Neuronal stem cell (in vitro differentiated cells): ENCODE measurements at regions not wholly inside any gene's neighbourhood (a gene's known extent, or its start where the extent isn't known, plus 50 kb on each side); places are given as distances from the start of the nearest gene placed in this dataset.

Experiments
- DNase-seq: peaks from one replicate; pipeline ENCODE4 v3.0.0-alpha.2; 2013; ENCODE audit warnings: low spot score
- H2AFZ ChIP-seq: one replicate; pipeline ENCODE4 v1.6.1; 2013; ENCODE audit warnings: mild to moderate bottlenecking, low read length, inconsistent platforms
- H2AK5ac ChIP-seq: 2 replicates; pipeline ENCODE4 v1.6.1; 2013; ENCODE audit warnings: low read depth, mild to moderate bottlenecking, inconsistent platforms, low read length, moderate library complexity, mixed read lengths
- H2BK120ac ChIP-seq: 2 replicates; pipeline ENCODE4 v1.6.1; 2013; ENCODE audit warnings: low read depth, mild to moderate bottlenecking, inconsistent platforms, low read length, moderate library complexity, mixed read lengths
- H2BK12ac ChIP-seq: one replicate; pipeline ENCODE4 v1.6.1; 2013; ENCODE audit warnings: low read length, inconsistent platforms
- H2BK15ac ChIP-seq: 2 replicates; pipeline ENCODE4 v1.6.1; 2013; ENCODE audit warnings: mild to moderate bottlenecking, low read length, inconsistent platforms, mixed read lengths
- H2BK5ac ChIP-seq: one replicate; pipeline ENCODE4 v1.6.1; 2013; ENCODE audit warnings: inconsistent platforms, mild to moderate bottlenecking, low read length, moderate library complexity
- H3K14ac ChIP-seq: one replicate; pipeline ENCODE4 v1.6.1; 2013; ENCODE audit warnings: low read length, inconsistent platforms
- H3K18ac ChIP-seq: 2 replicates; pipeline ENCODE4 v1.6.1; 2013; ENCODE audit warnings: low read length, inconsistent platforms
- H3K23ac ChIP-seq: 2 replicates; pipeline ENCODE4 v1.6.1; 2013; ENCODE audit warnings: low read depth, mild to moderate bottlenecking, mixed read lengths, low read length, inconsistent platforms; ENCODE audit not compliant: poor library complexity
- H3K27ac ChIP-seq: replicated peaks from 3 replicates; pipeline ENCODE4 v1.5.1; 2013; ENCODE audit warnings: low read length, inconsistent platforms
- H3K27me3 ChIP-seq, 3 experiments: 2 replicates each; pipeline ENCODE4 v1.6.1; 2013; ENCODE audit warnings: low read length in 3 of 3, mild to moderate bottlenecking in 2 of 3, inconsistent platforms in 1 of 3, low read depth in 1 of 3, mixed read lengths in 1 of 3, moderate library complexity in 1 of 3; ENCODE audit not compliant: control insufficient read depth in 3 of 3, insufficient read depth in 3 of 3
- H3K36me3 ChIP-seq, 2 donors: replicated peaks in 1 of 2; 2 replicates each; pipeline ENCODE4 v1.6.1; 2013; ENCODE audit warnings: low read length in 2 of 2; ENCODE audit not compliant: control insufficient read depth in 2 of 2, insufficient read depth in 2 of 2
- H3K4ac ChIP-seq: 2 replicates; pipeline ENCODE4 v1.6.1; 2013; ENCODE audit warnings: inconsistent platforms, mild to moderate bottlenecking, low read length, moderate library complexity
- H3K4me1 ChIP-seq, 2 donors: 1 replicate in 1 of 2; 2 replicates in 1 of 2; pipeline ENCODE4 v1.6.1; 2013; ENCODE audit warnings: low read length in 2 of 2, low read depth in 1 of 2; ENCODE audit not compliant: control insufficient read depth in 2 of 2, insufficient read depth in 1 of 2
- H3K4me2 ChIP-seq: one replicate; pipeline ENCODE4 v1.6.1; 2013; ENCODE audit warnings: mild to moderate bottlenecking, low read length, inconsistent platforms; ENCODE audit not compliant: insufficient read depth, poor library complexity, severe bottlenecking
- H3K4me3 ChIP-seq, 2 donors: 2 replicates each; pipeline ENCODE4 v1.5.1; 2013; ENCODE audit warnings: low read length in 2 of 2, mild to moderate bottlenecking in 2 of 2, inconsistent platforms in 1 of 2, moderate library complexity in 1 of 2
- H3K79me1 ChIP-seq: one replicate; pipeline ENCODE4 v1.6.1; 2013; ENCODE audit warnings: low read depth, mild to moderate bottlenecking, inconsistent platforms, low read length, moderate library complexity
- H3K9ac ChIP-seq: one replicate; pipeline ENCODE4 v1.6.1; 2013; ENCODE audit warnings: mild to moderate bottlenecking, low read depth, low read length, inconsistent platforms; ENCODE audit not compliant: poor library complexity
- H3K9me3 ChIP-seq, 2 donors: replicated peaks in 1 of 2; 2 replicates each; pipeline versions ENCODE3 to v1.6.1; 2013; ENCODE audit warnings: low read length in 2 of 2, mild to moderate bottlenecking in 2 of 2, inconsistent platforms in 1 of 2, low read depth in 1 of 2, mixed read lengths in 1 of 2, moderate library complexity in 1 of 2; ENCODE audit not compliant: control insufficient read depth in 2 of 2, insufficient read depth in 1 of 2
- H4K8ac ChIP-seq: one replicate; pipeline ENCODE4 v1.6.1; 2013; ENCODE audit warnings: low read depth, mild to moderate bottlenecking, inconsistent platforms, low read length, moderate library complexity
- H4K91ac ChIP-seq: one replicate; pipeline ENCODE4 v1.6.1; 2013; ENCODE audit warnings: low read length, low read depth, mild to moderate bottlenecking, inconsistent platforms; ENCODE audit not compliant: poor library complexity
- WGBS, 2 donors: extraction: QIAGEN DNeasy Blood & Tissue Kit; methylation state at CpG; one replicate each; pipeline ENCODE4 v1.1.7; 2013; ENCODE audit warnings: missing lambda C conversion rate in 2 of 2, mixed read lengths in 1 of 2; ENCODE audit not compliant: insufficient read length in 2 of 2, insufficient replicate concordance in 1 of 2; ENCODE audit errors: extremely low coverage in 2 of 2; 5-methylcytosine and 5-hydroxymethylcytosine counted together

DNA sequence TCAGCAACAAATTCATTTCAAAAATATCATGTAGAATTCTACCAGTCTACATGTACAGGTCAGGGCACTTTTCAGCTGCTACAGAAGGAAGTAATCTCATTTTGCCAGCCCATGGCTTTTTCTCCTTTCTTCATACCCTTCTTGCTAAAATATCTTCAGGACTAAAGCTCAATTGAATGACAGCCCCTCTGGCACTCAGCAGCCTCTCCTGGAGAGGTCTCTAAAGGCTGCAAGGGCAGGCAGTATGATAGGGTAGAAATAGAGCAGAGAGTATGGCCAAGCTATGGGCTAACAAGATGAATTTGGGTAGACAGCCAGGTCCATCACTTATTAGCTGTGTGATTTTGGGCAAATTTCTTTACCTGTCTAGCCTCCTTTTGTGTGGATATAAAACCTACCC lies 224.6 kb upstream of the RPL34 start:
- no peaks in the 10 kb centered on the region for H3K79me1 ChIP-seq
- no peak overlapping the region for H3K27ac ChIP-seq
- no peaks in the 10 kb centered on the region for H3K9me3 ChIP-seq
- H4K91ac ChIP-seq: no peak overlapping the region
- no peak overlapping the region for H2BK120ac ChIP-seq
- H3K36me3 ChIP-seq: no peaks in the 10 kb centered on the region
- H4K8ac ChIP-seq: no peak overlapping the region
- no peak overlapping the region for H3K23ac ChIP-seq
- H3K4me1 ChIP-seq: peaks cover 2 to 27% of the 10 kb centered on the region in 2 donors
- no peak overlapping the region for H2AFZ ChIP-seq
- H3K4ac ChIP-seq: no peak overlapping the region
- DNase-seq: no peak
- no peak overlapping the region for H2BK5ac ChIP-seq
- H3K4me2 ChIP-seq: no peak overlapping the region
- no peak overlapping the region for H3K9ac ChIP-seq
- H2AK5ac ChIP-seq: no peak overlapping the region
- no peak overlapping the region for H2BK12ac ChIP-seq
- no peak overlapping the region for H3K4me3 ChIP-seq
- H2BK15ac ChIP-seq: no peak overlapping the region
- H3K14ac ChIP-seq: no peak overlapping the region
- peaks cover 0 to 5% (median 0%) of the 10 kb centered on the region in 3 experiments for H3K27me3 ChIP-seq
- H3K18ac ChIP-seq: no peak overlapping the region

GRCh38 chr4:108393890-108394472 lies 225.2 kb upstream of the LEF1 start:
- no CpG with 5 or more reads among the region's 1 CpG for WGBS, 2 donors
- no peak overlapping the region for H3K14ac ChIP-seq
- no peak overlapping the region for H2BK12ac ChIP-seq
- H4K8ac ChIP-seq: no peak overlapping the region
- peak overlapping the region; percentile 58 for H3K27ac ChIP-seq
- H3K23ac ChIP-seq: no peak overlapping the region
- peak; percentile 51 for DNase-seq
- H3K4me3 ChIP-seq: no peak overlapping the region
- H4K91ac ChIP-seq: no peak overlapping the region
- no peaks in the 10 kb centered on the region for H3K9me3 ChIP-seq
- H3K4me2 ChIP-seq: no peak overlapping the region
- no peak overlapping the region for H3K9ac ChIP-seq
- no peak overlapping the region for H2BK120ac ChIP-seq
- H2BK15ac ChIP-seq: no peak overlapping the region
- no peak overlapping the region for H2BK5ac ChIP-seq
- H3K27me3 ChIP-seq: peaks cover 0 to 5% (median 0%) of the 10 kb centered on the region in 3 experiments
- no peak overlapping the region for H3K18ac ChIP-seq
- peaks cover 2 to 27% of the 10 kb centered on the region in 2 donors for H3K4me1 ChIP-seq
- no peak overlapping the region for H2AK5ac ChIP-seq
- no peaks in the 10 kb centered on the region for H3K79me1 ChIP-seq
- no peak overlapping the region for H3K4ac ChIP-seq
- H3K36me3 ChIP-seq: no peaks in the 10 kb centered on the region
- H2AFZ ChIP-seq: no peak overlapping the region

DNA sequence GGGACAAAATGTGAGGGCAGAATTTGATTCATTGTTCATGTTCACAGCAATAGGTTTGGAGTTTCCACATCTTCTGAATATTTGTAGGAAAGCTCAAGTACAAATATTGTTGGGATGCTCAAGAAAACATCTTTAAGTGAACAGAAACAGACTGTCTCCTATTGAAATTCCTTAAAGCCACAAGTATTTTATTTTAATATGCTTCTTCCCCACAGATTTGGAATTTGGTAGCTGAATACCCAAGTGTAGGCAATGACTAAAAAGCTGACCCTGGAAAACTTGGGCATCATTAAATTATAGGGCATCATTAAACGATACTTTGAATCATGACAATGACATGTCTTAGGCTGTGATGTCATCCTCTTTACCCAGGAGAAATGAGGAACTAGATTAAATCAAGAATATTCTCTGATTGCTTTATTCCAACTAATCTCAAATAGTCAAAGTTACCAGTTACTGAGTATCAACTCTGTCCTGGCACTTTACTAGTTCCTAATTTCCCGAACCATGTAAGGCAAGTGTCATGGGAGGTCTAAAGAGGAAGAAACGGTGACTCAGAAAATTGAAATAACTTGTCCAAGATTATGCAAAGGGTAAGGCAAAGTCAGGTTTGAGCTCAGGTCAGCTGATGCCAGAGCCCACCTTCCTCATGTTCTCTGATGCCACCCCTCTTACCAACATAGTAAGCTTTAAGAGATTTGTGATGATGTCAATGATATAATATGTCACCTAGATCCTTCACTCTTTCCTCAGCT lies 223.1 kb upstream of the LEF1 start:
- Histone ChIP-seq H3K14ac (no peak overlapping the region), H2BK120ac (no peak overlapping the region), H3K18ac (no peak overlapping the region), H3K4me1 (peaks cover 2 to 13% of the 10 kb centered on the region in 2 donors), H3K4me2 (no peak overlapping the region), H2AFZ (no peak overlapping the region), H4K91ac (no peak overlapping the region), H3K36me3 (no peaks in the 10 kb centered on the region), H2AK5ac (no peak overlapping the region), H3K4ac (no peak overlapping the region), H2BK5ac (no peak overlapping the region), H3K4me3 (no peak overlapping the region), H2BK12ac (no peak overlapping the region), H3K23ac (no peak overlapping the region), H3K9ac (no peak overlapping the region), H2BK15ac (no peak overlapping the region), H3K27ac (no peak overlapping the region), H3K27me3 (peaks cover 0 to 5% (median 0%) of the 10 kb centered on the region in 3 experiments), H4K8ac (no peak overlapping the region), H3K9me3 (no peaks in the 10 kb centered on the region), H3K79me1 (no peaks in the 10 kb centered on the region)
- WGBS, 2 donors: no CpG with 5 or more reads among the region's 3 CpGs
- DNase-seq: no peak

- no peaks in the 10 kb centered on the region for H3K36me3 ChIP-seq
- peak overlapping the region; percentile 65 for H4K8ac ChIP-seq
- peak overlapping the region; percentile 60 for H2AK5ac ChIP-seq
- no peak overlapping the region for H2BK12ac ChIP-seq
- no peak overlapping the region for H3K14ac ChIP-seq
- no peak overlapping the region for H2AFZ ChIP-seq
- H3K9me3 ChIP-seq: peaks cover 0 to 3% of the 10 kb centered on the region in 2 donors
- no peak overlapping the region for H2BK120ac ChIP-seq
- no peak overlapping the region for H2BK5ac ChIP-seq
- H3K4me1 ChIP-seq: peaks cover 0 to 2% of the 10 kb centered on the region in 2 donors
- DNase-seq: no peak
- peak overlapping the region; percentile 80 for H3K23ac ChIP-seq
- H3K27me3 ChIP-seq: no peaks in the 10 kb centered on the region
- H3K9ac ChIP-seq: no peak overlapping the region
- H3K79me1 ChIP-seq: no peaks in the 10 kb centered on the region
- peak overlapping the region; percentile 89 for H2BK15ac ChIP-seq
- H3K4me3 ChIP-seq: no peak overlapping the region
- no CpG with 5 or more reads among the region's 2 CpGs for WGBS, 2 donors
- H3K4me2 ChIP-seq: no peak overlapping the region
- no peak overlapping the region for H3K4ac ChIP-seq
- H3K18ac ChIP-seq: no peak overlapping the region
- H4K91ac ChIP-seq: peak overlapping the region; percentile 7
- H3K27ac ChIP-seq: no peak overlapping the region
Measured at GRCh38 chr4:108385076-108385475, 216.3 kb upstream of the LEF1 start.
